ENCODE measurements at regions not wholly inside any gene's neighbourhood (a gene's known extent, or its start where the extent isn't known, plus 50 kb on each side); places are given as distances from the start of the nearest gene placed in this dataset.

DNA sequence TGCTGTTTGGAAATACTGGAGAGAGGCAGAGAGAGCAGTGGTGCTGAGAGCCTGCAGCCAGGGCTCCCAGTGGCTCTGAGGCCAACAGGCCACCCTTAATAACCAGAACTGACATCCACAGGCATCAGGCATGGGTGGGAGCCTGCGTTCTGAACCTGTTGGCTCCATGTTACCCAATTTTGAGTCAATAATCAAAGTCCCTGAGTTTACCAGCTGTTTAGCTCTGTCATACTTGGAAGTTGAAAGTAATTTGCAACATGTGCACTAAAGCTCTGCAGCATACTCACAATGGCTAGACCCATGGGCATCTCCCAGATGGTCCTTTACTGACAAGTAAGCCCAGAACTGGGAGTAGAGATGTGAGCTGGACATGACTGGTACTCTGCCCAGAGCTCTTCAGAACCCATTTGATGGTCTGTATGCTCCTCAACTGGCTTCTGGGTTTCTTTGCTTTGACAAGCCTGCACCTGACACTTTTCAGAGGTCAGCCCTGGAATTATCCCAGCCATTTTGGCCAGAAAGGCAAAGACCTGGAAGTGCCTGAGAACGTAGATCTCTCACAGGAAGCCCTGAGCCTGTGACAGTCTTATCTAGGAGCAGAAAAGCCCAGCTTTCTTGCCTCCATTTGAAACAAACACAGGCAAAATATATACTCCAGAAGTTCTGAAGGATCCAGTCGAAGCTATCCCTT lies 122.4 kb upstream of the CITED2 start:
- DNase-seq = no peak

DNA sequence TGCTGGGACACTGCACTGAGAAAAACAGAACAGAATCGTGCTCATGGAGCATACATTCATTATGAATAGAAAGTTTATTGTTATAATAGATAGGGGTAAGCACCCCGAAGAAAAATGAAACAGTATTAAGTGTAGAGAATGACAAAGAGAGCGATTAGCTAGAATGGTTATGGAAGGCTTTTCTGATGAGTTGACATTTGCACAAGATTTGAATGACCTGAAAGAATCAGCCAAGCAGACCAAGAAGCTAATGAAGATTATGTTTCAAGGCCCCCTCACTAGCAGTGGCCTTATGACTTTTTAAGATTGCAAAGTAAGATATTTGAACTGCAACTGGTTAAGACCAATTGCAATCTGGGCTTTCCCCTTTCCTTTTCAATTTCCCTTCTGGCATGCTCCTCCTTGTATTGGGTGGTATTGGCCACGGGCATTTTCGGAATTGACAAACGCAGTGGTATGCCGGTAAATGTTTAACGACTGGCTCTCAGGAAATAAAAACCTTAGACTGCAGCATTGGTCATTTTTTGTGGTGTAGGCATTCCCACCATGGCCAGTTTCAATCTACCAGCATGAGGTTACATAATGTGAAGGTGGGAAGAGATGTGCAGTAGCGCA lies 120.0 kb upstream of the CITED2 start:
- no peak for DNase-seq

DNA sequence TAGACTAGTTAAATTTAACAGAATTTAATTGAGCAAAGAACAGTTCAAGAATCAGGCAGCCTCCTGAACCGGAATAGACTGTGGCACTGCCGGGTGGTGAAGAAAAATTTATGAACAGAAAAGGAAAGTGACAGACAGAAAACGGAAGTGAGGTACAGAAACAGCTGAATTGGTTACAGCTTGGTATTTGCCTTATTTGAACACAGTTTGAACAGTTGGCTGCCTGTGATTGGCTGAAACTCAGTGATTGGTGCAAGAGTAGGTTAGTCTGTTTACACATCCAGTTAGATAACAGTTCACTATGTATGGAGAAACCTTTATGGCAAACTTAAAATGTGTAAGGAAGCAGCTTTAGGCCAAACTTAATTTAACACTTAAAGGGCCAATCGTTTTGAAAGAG lies 116.0 kb upstream of the CITED2 start:
- DNase-seq = peak; percentile 69

- no peak for DNase-seq
These were observed 112.0 kb upstream of the CITED2 start for GRCh38 chr6:139486476-139486799.

GRCh38 chr6:139485742-139486475 lies 111.5 kb upstream of the CITED2 start:
- no peak for DNase-seq

DNA sequence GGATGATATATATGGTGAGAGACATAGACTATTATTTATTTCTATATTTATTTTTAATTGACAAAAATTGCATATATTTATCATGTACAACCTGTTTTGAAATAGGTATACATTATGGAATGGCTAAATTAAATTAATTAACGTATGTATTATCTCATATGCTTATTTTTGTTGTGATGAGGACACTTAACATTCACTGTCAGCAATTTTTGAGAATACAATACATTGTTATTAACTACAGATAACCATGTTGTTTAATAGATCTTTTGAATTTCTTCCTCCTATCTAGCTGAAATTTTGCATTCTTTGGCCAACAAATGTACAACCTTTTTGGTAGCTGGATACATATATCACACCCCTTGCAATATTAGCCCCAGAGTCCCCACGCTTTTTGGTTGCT lies 110.7 kb upstream of the CITED2 start:
- no peak for DNase-seq

DNA sequence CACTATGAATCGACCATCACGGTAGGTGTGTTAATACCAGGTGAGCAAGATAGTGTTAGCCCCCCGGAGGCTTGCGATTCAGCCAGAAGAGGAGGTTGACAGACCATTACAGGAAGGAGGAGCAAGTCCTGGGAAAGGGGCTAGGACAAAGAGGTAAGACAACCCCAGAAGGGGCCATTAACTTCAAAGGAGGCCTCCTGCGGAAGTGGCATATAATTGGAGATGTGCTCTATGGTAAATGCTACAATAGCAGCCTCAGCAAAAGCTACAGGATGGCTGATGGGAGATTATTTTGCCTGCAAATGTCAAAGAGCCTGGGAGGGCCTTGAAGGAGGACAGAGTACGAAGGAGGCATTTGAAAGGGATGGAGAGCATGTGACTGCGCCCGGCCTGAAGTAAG lies 108.6 kb upstream of the CITED2 start:
- no peak for DNase-seq

- DNase-seq = no peak
These were observed 107.8 kb upstream of the CITED2 start for GRCh38 chr6:139482287-139482686.

DNA sequence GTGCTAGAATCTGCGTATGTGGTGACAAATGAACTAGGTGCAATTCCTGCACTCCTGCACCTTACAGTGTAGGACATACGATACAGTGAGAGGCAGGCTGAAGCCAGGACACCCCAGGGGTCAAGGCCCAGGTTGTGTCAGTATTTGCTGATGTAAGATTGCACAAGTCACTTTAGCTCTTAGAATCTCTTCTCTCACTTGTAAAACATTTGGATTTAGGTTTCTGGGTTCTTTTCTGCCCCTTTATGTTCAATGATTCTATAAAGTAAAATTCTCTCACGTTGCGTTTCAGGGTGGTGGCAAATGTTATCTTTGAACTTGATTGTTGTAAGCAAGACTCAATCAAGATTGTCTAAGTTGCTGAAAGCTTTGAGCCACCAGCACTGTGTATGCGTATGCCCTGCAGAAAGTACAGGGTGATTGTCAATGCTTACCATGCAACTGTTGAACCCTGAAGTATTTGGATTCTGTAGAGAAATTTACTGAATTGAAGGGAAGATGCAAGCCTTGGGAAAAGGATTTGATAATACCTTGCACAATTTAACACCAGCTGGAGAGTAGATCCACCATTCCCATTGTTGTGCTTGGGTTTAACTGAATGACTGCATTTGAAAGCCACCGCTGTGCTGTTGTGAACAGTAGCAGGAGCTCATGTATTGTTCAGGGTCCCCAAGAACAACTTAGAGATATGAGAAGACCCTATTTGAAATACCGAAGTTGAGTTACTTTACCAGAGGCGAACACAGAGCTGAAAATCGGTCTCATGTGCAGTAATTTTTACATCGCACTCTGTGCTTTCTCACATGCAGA lies 106.1 kb upstream of the CITED2 start:
- DNase-seq = no peak

DNA sequence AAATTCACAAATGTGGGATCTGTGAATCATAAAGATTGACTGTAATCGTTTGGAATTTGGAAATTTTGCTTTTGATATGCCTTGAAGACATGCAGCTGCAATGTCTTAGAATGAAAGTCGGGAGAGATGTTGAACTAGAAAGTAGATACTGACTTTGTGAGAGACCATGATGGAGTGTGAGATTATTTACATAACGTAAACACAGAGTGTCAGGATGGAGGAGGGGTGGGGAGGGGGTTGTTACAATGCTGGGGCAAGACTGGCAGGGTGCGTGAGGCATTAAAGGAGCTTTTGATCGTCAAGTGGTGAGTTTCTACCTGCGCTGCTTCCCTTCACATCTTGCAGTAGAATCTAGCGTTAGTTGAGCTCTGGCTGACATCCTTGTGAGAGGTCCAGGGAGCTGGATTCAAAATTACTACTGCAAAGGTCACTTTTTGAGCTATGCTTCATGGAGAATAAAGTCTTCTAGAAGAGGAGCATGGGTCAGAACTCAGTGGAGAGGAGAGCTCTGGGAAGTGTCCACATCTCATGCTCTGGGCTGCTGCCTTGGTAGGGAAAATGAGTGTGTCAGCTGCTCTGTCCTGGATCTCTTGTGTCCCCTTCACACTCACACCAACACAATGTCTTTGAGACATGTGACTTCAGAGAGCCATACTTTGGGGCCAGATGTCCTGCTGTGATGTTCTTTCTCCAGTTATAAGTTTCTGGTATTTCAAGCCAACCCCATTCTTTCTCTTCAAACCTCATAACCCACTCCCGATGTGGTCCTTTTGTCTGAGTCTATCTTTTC lies 105.2 kb upstream of the CITED2 start:
- no peak for DNase-seq

- DNase-seq = no peak
These were observed 101.2 kb upstream of the CITED2 start for GRCh38 chr6:139475646-139476045.

DNA sequence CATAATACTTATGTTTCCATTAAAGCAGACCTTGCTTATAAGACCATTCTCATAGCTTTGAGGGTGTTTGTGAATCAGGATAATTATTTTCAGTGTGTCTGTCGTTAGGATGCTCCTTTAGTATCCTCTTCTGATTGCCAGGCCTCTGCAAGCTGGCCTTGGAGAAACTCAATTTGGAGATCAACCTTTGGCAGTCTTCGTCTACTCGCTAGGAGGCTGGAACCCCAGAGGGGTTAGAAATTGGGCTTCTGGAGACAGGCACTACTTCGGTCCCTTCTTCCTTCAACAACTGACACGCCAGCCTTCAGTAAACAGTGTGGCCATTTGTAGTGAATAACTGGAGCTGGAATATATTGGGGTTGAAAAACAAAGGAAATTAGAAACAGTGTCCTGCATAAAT lies 100.8 kb upstream of the CITED2 start:
- no peak for DNase-seq

DNA sequence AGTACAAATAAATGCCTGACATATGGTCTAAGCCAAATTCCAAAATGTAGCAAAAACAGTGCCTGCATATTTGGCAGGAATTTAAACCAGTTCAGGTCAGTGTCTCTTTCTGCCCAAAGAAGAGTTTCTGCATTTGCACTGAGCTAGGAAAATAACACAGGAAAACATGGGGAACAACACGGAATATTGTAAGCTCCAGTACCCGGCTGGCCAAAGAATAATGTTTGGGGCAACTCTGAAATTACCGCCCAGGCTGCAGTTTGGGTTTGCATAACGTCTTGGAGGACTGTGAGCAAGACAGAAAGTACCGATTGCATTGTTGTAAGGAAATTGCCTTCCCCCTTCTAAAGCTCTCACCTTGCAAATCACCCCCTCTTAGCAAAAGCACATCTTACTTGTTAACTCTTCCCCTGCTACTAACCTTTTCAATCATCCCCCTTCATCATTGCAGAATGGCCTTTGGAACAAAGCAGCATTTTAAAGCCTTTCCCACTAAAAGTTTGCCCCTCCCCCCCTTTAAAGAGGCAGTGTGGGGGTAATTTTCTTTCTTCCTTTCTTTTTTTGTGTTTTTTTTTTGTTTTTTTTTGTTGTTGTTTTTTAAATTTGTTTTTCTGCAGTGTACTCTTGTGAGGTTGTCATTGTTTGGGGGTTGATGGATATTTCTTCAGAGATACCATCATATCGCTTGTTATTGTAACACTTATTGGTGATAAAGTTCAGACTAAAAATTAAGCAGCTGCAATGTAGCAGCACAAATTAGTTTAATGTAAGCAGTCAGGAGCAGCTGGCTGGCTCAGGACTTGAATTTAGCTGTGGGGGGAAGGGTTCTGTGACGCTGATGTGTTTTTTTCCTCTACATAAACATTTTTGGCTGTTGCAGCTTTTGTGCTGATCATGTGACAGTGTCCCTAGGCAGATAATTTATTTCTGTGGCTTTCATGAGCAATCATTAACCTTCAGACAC lies 100.0 kb upstream of the CITED2 start:
- no peak for DNase-seq

DNA sequence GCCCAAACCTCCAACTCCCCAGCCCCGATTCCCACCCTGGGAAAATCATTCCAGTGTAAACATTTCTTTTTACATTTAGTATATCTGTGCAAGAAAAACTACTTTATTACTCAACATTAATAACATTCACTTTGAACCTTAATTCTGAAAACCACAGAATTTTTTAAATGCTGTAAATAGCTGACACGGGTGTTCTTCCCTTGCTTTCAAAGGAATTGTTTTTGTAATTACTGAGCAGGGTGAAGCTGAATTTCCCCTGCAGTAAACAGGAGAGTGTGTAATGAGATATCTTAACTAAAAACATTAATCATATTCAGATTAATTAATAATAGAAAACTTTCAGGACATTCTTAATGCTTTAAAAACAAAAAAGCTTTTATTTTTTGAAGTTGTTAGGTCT lies 99.3 kb upstream of the CITED2 start:
- DNase-seq = no peak

GRCh38 chr6:139473231-139473701 lies 98.8 kb upstream of the CITED2 start:
- DNase-seq = no peak

- no peak for DNase-seq
These were observed 98.0 kb upstream of the CITED2 start for GRCh38 chr6:139472351-139473015.

DNA sequence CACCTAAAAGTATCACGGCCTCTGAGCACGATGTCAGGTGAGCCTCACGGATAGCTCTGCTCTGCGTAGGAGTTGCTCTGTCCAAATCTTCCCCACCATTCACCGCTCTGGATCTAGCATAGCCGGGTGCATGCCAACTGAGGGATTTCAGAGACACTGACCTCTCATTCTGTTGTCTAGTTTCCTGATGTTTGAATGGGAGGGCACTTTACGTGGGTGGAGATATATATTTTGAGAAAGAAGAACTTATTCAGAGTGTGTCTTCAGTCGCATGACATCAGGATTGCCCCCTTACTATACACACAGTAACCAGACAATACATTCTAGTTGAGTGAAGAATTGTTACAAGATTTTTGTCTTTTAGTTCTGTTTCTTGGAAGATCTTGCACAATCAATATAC lies 96.5 kb upstream of the CITED2 start:
- no peak for DNase-seq

GRCh38 chr6:139468178-139468819 lies 93.9 kb upstream of the CITED2 start:
- no peak for DNase-seq

DNA sequence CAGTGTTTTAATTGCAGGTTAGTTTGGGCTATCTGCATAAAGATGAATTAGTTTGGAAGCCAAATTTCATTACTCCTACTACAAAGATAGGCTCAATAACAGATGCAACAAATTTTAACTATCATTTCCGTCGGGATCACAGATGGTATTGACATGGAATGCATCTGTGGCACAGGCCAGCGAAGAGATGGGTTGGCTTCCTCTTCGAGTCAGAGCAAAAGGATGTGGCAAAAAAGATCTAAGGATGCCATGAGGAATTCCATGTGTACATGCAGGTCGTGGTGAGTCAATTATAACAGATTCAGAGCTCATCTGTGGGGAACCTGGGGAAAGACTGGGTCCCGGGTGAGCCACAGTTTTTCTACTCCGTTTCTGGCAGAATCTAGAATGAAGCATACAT lies 83.0 kb upstream of the CITED2 start:
- no peak for DNase-seq

GRCh38 chr6:139452148-139452876 lies 77.9 kb upstream of the CITED2 start:
- DNase-seq = no peak

Measured in CD4-positive, alpha-beta T cell treated with Interleukin-21 for 1 hour (primary cell).